DMS153 (cell line): ENCODE measurements at regions not wholly inside any gene's neighbourhood (a gene's known extent, or its start where the extent isn't known, plus 50 kb on each side); places are given as distances from the start of the nearest gene placed in this dataset.
"Not testable (repeated sequence)": the region's sequence is repeated elsewhere in the genome, so short reads cannot be mapped to it uniquely, and the experiment has no call there.

ENCODE experiments used
- DNase-seq: peaks from one replicate; lab custom pipeline; 2025; lab: John Stamatoyannopoulos, UW

- DNase-seq = no peak
Measured at GRCh38 chr4:125262502-125262901, 52.3 kb upstream of the FAT4 start.

DNA sequence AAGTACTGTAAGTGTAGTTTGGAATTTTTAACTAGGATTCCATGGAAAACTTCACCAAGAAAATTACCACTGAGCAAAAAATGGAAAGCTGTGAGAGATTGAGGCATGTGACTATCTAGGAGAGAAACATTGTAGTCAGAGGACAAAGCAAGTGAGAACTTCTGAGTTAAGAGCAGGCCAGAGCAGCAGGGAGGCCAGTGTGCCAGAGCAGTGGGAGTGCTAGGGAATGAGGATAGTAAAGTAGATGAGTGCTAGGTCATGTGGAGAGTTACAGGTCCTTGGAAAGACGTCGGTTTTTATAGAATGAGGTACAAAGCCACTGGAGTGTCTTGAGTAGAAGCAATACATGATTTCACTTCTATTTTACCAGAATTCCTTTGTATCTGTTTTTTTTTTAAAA is 52.7 kb upstream of the FAT4 start:
- no peak for DNase-seq

DNA sequence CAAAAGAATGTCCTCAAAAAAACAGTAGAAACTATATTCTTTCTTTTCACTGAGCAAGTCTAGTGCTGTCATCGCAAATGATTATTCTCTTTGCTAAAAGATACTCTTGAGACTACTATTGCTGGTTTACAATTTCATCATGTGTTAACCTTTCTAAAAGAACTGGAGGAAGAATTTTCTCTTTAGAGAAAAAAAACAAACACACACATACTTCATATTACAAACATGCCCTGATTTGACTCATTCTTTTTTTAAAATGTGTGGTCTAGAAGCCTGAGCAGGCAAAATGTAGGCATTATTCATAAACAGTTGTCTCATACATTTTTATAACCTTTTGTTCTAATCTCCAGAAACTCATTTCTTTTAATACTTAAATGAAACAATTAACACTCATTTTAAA is 60.6 kb upstream of the FAT4 start:
- no peak for DNase-seq

DNA sequence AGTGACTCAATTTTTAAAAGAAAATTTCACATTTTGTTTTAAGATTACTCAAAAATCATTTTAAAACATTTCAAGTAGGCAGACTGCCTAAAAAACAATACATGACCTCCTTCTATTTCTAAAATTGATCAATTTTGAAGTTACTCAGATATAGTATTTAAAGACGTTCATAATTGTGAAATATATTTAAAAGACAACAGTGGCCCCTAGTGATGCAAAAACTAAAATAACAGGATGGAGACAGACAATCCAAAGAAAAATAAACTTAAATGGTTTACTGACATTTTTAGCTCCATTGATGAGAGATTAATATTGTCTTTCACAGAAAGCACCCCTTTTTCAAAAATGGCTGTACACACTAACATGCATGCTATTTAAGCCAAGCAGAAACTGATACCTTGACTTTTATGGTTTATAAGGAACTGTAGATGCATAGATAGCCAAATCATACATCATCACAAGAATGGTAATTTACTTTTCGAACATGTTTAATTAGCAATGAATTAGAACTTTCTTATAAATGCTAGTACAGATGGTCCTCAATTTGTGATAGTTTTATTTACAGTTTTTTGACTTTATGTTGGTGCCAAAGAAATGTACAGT is 69.8 kb upstream of the FAT4 start:
- no peak for DNase-seq

DNA sequence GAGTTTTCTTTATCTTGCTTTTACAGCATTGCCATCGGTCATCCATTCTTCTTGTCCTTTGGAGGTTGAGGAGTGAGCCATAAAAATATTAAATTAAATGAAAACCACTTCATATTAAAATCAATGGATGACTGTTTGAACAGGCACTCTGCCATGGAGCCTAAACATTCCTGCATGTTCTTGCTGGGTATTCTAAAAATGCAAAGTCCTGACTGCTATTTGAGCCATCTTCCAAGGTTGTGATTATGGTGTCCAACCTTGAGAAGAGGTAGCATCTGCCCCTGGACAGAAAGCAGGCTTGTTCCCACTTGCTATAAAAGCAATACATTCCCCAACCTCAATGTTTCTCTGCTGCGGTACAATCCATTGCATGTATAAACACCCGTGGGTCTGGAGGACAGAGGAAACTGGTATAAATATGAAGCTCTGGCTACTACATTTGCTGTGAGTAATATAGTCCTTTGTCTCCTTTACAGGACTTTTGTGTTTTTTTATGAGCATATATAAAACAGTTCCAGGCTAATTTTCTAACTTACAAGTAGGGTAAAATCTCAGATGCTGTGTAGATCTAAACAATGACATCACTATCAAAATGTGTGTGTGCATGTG is 70.9 kb upstream of the FAT4 start:
- no peak for DNase-seq

DNA sequence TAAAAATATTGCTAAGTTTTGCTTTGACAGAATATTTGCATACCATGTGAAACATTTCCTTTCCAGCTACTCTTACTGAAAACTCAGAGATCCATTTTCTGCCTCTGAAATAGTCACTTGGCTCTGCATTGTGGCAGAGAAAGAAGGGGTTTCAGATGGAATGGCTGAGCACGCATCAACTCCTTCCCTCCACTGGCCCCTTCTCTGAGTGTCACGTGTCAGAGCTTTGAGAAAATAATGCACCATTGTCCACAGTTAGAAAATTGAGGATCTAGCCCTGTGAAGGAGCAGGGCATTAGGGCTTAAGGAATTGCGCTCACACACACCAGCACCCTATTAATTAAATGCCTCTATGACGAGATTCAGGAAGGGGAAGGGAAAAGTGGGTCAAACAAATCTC is 78.8 kb upstream of the FAT4 start:
- DNase-seq = no peak

- DNase-seq = no peak
Measured at GRCh38 chr4:125231661-125232060, 83.1 kb upstream of the FAT4 start.

GRCh38 chr4:125229596-125230058 is 85.1 kb upstream of the FAT4 start:
- DNase-seq = no peak

GRCh38 chr4:125225806-125226205 is 88.9 kb upstream of the FAT4 start:
- DNase-seq = no peak

DNA sequence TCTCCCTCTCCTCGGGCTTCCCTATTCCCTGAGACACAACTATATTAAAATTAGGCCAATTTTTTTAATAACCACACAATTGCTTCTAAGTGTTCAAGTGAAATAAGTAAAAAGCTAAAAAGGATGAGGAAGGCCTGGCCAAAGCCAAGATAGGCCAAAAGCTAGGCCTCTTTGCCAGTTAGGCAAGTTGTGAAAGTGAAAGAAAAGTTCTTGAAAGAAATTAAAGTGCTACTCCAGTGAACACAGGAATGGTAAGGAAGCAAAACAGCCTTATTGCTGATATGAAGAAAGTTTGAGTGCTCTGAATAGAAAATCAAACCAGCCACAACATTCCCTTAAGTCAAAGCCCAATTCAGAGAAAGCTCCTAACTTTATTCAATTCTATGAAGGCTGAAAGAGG is 114.2 kb upstream of the FAT4 start:
- no peak for DNase-seq

- no peak for DNase-seq
Measured at GRCh38 chr4:125198916-125199315, 115.8 kb upstream of the FAT4 start.

GRCh38 chr4:125191874-125192459 is 122.8 kb upstream of the FAT4 start:
- DNase-seq = not testable (repeated sequence)

DNA sequence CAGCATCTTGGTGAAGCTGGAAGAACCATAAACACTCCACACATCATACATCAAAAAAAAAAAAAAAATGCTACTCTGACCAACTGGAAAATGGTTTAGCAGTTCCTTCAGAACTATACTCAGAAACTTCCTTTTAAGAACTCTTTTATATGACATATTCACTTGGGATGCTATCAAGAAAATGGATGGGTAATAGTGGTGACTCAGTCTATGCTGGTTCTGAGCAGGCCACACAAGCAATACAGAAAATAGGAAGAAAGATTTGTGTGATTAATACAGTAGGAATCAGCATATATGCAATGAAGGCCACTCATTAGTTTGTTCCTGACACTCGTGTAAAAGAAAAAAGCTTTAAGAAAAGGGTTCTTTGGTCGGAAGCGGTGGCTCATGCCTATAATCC is 123.5 kb upstream of the FAT4 start:
- no peak for DNase-seq

GRCh38 chr4:125187226-125188176 is 127.3 kb upstream of the FAT4 start:
- DNase-seq = no peak

DNA sequence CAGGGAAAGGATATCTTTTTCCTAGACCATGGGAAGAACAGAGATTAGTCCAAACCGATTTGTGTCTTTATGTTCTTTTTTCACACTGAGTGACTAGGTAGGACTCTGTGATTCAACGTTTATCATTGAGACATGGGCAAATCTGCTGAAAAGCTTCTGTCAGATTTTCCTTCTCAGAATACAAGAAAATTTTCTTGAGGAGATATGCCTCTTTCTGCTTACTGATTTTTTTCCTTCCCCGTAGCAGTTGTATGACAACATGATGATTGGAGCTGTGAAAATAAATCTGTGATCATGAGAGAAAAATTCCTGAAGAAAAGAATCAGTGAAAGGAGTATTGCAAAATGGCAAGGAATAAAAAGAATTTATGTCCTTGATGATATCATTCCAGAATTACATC is 130.6 kb upstream of the FAT4 start:
- no peak for DNase-seq

DNA sequence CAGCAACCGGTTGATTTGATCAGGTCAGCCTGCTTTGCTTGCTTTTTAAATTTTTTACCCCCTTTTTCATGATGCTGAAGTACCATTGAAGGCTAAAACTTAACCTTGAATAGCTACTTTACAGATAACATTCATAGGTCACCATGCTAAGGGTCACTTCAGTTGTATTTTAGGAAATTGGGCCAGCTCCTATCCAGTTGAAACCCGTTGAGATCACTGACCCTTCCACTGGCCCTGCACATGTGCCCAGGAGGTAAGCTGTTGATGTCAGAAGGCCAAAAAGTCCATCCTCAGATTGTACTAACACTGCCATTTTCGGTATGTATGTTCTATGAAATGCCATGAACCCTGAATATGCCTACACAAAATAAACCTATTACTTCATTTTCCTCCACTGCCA is 133.0 kb upstream of the FAT4 start:
- DNase-seq = no peak

DNA sequence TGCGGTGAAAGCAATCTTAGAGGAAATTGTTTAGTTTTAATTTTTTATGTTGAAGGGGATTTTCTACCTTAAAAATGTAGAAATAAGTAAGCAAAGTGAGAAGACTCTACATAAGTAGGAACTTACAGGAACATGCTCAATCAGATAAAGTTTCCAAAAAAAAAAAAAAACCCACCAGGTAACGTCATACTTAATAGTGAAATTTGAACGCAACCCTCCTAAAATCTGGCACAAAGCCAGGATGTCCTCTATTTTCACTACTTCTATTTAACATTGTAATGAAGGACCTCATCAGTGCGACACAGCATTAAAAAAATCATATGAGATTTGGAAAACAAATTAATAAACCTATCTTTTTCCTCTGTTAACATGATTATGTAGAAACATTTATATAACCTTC is 135.0 kb upstream of the FAT4 start:
- no peak for DNase-seq

DNA sequence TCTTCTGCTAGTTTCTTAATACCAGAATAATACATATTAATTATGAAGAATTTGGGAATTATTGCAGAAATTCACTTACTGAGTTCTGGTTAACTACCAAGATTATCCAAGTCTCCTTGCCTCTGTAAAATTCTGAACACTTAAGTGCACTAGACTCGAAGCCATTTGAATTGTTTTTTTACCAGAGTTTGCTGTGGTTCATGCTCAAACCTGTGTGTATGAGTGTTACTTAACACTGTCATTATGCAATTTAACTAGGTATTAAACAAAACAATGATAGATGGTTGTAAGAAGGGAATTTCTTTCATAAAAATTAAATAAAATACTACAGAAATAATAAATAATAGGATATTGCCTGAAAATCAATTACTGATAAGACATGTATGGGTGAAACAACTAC is 145.6 kb upstream of the FAT4 start:
- DNase-seq = no peak

DNA sequence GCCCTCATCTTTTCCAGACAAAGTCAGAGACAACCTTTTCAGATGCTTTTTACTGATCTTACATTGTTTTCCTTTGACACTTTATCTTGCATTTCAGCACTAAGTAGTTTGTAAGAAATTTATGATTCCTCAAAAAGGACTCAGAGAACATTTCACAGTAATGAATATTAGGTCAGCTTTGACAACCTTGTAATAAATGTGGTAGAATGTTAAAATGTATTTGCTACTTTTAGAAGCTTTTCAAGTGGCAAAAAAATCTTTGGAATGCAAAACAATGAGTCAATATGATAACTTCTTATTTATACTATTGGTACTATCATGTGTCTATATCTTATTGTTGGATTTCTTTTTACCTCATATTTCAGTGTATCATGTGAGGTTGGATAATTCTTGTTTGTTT is 146.2 kb upstream of the FAT4 start:
- DNase-seq = no peak

DNA sequence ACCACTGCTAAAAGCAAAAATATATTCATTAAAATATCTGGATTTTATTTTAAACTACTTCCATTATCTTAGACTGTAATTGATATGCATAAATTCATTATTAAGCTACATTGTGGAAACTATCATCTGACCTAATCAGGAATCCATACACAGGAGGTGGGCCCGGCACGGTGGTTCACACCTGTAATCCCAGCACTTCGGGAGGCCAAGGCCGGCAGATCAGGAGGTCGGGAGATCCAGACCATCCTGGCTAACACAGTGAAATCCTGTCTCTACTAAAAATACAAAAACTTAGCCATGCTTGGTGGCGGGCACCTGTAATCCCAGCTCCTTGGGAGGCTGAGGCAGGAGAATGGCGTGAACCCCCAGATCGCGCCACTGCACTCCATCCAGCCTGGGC is 148.7 kb upstream of the FAT4 start:
- DNase-seq = not testable (repeated sequence)

- DNase-seq = no peak
Measured at GRCh38 chr4:125159001-125159400, 155.8 kb upstream of the FAT4 start.

GRCh38 chr4:125155251-125155650 is 159.5 kb upstream of the FAT4 start:
- no peak for DNase-seq
